GM19035 (cell line): ENCODE measurements at regions not wholly inside any gene's neighbourhood (a gene's known extent, or its start where the extent isn't known, plus 50 kb on each side); places are given as distances from the start of the nearest gene placed in this dataset.

ENCODE experiments used
- ATAC-seq: cut with Tn5 transposase; IDR thresholded peaks from one replicate; pipeline ENCODE4 v1.9.1; 2021; ENCODE audit not compliant: unreplicated experiment

DNA sequence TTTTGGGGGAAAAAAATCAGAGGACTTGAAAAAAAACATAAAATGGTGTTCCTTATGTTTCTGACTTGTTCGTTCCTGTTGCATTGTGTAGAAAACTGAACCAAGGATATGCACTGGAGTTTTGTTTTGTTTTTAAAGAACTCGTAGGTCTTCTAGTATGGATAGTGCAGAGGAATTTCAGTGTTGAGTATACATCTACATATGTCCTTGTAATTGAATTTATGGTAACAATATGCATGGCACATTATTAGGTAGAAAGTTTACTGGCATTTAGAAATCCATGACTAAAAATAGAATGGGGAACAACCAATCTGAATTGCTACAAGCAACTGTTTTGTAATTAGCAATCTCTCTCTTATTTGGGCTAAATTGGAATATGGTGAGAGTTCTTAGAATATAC lies 188.3 kb upstream of the ZRANB2 start:
- ATAC-seq: no peak

DNA sequence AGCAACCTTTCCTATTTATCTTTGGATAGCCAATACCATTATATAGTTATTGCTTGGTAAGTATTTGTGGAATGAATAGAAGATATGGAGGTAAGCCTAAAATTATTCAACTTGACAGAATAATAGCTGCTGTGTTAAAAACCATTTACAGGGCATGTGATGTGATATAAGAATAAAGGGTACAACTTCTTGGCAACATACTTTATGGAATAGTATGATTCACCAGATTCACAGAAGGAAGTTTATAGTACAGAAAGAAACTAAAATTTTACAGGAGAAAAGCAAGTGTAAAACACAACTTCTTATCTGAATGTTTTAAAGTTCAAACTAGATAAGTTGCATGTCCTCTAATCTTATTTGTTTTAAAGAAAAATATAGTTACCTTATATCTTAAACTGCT lies 186.4 kb upstream of the ZRANB2 start:
- ATAC-seq: no peak

DNA sequence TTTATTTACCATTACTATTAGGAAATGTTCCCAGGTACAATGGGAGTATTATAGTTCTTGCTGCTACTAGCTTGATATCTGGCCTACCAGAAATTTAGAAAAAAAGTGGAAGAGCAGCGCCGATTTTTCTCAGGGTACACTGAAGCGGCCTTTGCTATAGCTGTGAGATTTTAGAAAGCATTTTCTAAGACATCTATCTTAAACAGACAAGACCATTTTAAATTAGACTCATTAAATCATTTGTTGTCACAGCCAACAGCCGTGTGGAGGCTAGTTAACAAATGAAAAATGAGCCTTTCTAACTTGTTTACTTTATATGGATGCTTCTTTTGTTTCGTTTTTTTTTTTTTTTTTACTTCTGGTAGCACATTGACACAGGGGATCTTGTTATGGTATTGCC lies 183.2 kb upstream of the ZRANB2 start:
- no peak for ATAC-seq

DNA sequence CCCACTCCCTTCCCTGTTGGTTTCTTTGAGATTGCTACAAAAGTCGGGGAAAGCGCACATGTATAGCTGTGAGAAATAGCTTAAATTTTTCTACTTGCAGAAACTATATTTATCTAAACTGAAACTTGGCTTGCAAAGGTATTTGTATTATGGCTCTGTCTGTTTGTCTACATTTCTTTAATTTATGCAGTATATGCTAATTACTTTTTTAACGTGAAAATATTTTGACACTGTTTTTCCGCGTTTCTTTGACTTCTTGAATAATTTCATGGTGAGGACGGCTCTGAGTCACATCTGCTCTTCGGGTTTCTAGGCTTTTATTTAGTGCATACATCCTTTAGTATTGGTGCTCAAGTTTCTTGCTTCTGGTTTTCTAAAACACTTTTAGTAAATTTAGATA lies 182.1 kb upstream of the ZRANB2 start:
- ATAC-seq: no peak

DNA sequence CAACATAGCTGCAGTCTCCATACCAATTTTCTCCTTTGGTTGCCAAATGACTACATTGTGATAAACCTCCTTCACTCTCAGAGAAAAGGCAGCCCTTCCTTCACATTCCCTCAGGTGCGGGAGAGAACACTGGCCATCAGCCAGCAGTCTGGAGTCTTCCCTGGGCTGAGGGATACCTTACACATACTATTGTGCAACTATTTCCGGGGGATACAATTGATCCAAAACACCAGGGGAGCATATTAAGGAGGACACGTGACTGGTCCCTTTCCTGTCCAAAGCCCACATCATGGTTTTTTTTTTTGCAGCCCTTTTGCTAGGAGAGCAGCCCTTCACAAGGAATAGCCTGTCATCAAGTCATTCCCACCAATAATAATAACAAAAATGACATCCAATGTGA lies 172.1 kb upstream of the ZRANB2 start:
- ATAC-seq: no peak

DNA sequence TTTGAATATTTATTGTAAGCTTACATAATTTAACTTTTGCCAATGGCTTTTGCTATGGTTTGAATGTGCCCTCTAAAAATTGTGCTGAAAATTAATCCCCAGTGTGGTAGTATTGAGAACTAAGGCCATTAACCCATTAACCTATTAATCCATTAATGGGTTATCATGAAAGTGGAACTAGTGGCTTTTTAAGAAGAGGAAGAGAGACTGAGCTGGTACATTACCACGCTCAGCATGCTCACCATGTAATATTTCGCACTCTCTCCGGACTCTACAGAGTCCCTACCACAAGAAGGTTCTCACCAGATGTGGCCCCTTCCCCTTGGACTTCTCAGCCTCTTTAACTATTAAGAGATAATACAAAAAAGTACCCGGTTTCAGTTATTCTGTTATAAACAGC lies 164.4 kb upstream of the ZRANB2 start:
- no peak for ATAC-seq

DNA sequence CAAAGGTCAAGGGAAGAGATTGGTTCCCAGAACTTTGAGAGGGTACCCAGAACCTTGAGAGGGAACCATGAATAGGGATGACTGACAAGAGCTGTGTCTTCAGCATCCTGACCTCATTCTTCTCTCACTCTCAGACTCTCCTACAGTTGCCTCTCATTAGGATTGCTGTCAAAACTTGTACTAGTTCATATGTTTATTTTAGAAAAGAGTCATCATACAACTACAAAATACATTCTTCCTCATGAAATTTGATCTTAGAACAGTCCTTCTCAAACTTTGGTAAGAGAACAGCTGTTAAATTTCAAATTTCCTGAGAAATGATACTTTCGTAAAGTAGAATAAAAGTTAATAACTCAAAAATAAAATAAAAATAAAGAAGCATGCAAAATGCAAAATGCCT lies 161.4 kb upstream of the ZRANB2 start:
- ATAC-seq: no peak

DNA sequence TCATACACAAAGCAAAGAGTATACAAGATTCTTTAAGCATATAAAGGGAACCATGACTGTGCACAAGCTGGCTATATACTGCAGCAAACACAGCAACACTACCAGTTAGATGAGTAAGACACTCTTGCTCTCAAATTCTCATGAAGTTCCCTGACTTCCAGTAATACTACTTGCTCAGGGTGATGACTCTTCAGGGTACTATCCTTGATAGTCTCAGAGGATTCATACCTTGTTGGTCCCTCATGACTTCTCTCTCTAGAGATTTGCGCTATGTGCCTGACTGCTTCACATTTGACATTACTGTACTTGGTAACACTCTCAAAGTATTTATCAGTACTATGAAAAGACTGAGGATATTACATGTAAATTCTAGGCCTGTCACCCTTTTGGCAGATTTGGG lies 159.8 kb upstream of the ZRANB2 start:
- no peak for ATAC-seq

DNA sequence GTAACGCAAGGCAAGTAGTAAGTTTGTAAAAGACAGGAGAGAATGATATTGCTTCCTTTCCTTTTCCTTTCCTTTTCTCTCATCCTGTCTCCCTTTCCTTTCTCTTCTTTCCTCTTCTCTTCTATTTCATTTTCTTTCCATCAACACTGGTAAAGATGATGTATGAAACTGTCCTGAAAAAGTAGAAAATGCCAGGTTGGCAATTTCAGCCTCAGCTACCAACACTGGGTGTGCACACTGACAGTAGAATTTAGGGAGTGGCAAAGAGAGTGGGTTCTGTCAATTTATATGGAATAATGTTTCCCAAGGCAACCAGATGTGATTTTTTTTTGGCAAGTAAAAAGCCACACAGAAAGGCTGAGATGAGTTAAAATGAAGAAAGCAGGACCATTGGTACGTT lies 155.7 kb upstream of the ZRANB2 start:
- no peak for ATAC-seq

DNA sequence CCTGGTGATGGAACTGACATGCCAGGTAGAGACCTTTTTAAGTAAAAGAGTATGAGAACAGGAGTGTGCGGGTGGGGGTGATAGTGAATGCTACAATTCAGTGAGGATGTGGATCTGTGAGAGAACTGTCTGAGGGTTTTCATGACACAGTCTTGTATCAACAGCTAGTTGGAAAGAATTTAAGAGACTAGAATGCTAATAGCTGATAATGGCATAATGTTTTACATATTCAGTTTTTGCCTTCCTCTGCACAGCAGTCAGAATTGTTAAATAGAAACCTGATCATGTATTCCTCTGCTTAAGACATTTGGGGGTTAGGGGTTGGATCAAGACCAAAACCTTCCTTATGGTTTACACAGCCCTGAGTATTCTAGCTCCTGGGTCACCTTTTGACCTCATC lies 152.8 kb upstream of the ZRANB2 start:
- no peak for ATAC-seq

DNA sequence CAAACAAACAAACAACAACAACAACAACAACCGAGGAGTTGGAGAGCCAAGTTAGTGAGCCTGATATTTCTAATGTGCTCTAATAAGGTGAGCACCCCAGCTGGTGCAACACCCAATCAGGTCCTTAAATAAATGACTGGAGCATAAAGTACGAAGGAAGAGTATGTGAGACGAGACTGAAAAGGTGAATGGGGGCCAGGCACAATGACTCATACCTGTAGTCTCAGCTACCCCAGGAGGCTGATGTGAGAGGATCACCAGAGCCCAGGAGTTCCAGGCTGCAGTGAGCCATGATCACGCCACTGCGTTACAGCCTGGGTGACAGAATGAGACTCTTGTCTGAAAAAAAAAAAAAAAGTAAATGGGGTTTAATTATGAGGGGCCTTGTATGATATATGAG lies 152.0 kb upstream of the ZRANB2 start:
- no peak for ATAC-seq

DNA sequence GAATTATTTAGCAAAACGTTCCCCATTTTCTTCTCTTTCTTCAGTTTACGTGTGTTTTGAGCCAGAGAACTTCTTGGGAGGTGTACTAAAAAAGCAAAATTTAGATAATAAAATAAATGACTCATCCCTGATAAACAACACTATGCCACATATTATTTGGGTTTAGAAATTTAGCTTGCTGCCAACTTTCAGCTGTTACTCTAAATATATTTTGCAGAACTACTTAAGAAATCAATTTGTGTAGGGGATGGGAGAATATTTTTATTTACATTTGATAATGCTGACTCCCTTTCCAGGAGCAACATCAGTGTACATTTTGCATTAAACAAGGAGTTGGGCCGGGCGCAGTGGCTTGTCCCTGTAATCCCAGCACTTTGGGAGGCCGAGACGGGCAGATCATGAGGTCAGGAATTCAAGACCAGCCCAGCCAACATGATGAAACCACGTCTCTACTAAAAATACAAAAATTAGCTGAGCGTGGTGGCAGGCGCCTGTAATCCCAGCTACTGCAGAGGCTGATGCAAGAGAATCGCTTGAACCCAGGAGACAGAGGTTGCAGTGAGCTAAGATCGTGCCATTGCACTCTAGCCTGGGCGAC lies 151.4 kb upstream of the ZRANB2 start:
- ATAC-seq: no peak

DNA sequence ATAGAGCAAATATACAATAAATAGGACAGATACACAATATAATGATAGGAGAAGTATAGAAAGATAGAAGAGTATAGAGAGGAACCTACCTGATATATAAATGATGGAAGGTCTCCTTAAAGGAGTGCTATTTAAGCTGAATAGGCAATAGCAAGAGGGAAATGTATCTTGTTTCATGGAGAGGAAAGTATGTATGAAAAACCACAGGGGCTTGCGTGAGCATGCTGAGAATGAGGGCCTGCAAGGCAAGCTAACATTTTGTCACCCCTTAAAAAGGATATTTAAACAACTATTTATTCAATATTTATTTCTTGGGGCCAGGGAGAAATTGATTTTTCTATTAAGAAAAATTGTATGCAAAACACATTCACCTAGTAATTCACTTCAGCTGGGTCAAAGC lies 150.9 kb upstream of the ZRANB2 start:
- no peak for ATAC-seq

DNA sequence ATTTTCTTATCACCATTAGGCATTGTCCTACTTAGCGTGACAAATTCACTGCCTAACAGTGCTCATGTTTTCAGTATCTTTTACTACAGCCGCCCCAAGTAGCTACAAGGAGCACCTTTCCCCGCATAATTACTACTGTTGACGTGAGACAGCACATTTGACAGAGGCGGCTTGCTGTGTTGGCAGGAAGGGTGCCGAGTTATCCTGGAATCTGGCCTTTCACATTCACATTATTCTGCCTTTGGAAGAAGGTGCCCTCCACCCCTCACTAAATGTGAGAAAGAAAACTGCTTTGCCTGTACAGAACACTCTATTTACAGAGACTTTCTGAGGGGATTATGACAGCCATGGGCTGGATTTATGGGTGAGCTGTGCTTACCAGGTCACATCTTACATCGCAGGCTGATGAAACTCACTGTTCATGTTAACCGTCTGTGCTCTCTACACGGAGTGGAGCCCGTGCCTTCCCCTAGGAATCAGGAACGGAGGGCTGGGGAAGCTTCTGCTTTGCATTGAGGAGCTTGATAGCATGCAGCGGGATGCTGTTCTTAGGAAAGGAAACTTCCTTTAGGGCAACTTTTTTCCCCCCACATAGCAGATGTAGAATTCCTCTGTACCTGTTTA lies 148.0 kb upstream of the ZRANB2 start:
- ATAC-seq: no peak

DNA sequence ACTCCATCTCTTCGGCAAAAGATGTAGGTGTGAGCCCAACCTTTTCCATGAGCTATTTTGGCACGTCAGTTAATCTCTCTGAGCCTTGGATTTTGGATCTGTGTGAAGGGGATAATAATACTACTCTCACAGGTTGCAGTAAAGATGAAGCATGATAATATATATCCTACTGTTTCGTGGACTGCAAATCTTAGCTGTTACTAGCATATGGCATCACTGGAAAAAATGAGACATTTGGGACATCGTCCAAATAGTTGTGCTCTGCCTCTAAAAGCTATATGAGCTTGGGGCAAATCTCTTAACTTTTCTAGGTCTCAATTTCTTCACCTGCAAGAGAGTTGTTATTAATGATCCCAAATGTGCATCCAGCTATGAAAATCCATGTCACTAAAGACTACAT lies 147.4 kb upstream of the ZRANB2 start:
- ATAC-seq: no peak

DNA sequence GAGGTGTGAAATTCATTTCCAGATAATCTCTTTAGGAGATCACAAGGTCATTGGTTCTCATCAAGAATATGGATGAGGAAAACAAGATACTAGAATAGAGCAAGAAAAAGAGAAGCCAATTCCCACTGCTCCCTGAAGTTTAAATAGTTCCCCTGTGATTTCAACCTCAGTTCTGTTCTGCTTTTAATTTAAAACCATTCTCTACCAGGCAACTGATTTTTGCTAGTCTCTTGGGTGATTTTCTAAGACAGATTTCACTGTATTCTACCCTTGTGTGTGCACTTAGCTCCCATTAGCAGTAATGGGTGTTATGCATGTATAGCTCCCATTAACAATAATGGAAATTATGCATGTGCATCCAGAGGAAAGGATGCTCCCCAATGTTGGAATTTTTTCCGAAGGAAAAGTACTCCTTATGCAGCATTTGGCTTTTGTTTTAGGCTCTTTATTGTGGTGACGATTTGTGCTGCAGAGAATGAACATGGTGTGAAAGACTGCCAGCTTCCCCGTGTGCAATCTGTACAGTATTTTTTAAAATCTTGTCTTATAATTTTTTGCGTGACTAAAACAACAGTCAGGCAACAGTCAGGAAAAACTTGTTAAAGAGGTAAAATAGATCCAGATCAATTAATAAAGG lies 144.0 kb upstream of the ZRANB2 start:
- no peak for ATAC-seq

DNA sequence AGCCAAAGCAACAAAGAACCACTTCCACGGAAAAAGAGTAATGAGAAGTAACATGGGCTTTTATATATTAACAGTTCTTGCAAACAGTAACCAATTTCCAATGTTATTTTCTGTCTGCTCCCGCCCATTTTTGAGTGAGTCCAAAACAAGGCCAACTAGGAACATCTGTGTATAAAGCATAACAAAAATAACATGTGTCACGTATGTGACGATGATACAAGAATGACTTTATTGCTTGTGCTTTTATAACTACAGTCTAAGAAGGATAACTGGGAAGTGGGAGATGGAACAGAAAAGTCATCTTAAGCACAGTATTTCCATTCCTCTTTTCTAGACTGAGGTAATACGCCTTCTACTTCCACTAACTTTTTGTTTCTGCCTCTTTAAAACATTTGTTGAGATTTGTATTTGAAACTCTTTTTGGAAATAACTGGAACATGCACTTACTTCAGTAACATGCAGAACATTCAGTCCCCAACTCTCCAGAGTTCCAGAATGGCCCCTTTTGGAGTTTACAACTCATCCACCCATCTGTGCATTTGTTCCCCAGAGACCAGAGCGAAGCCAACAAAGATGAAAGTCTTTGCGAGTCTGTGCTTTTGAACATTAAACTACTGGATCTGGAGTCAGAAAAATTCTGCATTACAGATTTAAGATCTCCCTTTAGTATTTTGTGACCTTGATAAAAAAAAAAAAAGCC lies 143.0 kb upstream of the ZRANB2 start:
- ATAC-seq: no peak

DNA sequence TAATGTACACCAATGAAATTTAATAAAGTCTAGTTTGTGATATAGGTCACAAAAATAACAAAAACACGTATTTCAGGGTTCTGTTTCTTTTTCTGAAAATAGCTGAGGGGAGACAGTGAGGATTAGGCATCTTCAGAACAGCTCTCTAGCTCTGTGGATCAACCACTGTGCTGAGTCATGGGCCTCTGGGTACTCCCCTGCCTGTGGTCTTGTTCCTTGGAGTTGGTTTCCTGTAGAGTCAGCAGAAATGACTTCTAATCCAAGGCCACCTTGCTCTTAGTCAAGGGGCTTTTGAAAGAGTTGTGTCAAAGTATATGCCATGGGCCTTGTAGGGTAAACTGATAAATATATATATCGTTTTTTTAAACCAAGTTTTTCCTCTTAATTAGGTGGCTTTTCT lies 141.8 kb upstream of the ZRANB2 start:
- ATAC-seq: no peak

DNA sequence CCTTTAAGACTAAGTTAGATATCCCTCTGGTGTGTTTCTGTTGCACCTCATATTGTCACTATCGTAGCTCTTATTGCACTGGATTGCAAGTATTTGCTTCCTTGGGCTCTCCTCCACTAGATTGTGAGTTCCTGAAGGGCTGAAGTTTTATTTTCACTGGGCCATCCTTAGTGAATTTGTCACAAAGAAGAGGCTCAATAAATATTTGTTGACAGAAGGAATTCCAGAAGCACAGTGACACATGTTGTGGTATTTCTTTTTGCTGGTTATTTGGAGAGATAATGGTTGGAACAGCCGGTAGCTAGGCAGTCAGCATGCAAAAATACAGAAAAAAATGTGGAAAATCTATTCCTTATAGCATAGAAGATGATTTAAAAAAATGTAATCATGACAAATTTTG lies 129.9 kb upstream of the ZRANB2 start:
- ATAC-seq: no peak

DNA sequence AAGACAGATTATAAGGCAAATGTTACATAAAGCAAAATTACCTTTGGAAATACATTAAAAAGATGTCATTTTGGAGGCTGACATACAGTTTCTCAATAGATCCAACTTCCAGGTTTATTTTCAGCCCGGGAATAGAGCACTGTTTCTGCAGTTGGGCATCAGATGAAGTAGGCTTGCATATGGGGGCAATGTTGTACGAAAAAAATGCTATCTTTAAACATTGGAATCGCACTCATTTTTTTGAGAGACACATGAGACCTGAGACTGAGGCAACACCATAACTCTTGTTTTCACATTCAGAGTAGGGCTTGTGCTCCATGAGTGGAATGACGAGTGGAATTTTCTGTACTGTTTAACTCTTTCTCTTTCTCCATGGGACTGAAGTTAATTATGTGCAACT lies 122.4 kb upstream of the ZRANB2 start:
- no peak for ATAC-seq

DNA sequence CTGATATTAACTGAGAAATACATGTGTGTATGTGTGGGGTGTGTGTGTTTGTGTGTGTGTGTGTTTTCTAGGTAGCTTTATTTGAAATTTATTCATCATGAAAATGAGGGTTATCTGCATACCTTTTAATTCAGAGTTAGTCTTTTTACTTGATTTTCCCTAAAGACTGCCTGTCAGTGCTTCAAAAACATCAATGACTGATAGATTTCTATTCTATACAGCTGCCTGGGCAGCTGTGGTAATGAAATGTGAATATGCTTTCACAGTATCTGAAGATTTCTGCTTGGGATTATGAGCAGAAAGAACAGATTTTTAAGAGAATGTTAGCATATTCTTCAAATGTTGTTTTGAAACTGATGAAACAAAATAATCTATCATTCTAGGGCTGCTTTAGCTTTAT lies 119.7 kb upstream of the ZRANB2 start:
- no peak for ATAC-seq

DNA sequence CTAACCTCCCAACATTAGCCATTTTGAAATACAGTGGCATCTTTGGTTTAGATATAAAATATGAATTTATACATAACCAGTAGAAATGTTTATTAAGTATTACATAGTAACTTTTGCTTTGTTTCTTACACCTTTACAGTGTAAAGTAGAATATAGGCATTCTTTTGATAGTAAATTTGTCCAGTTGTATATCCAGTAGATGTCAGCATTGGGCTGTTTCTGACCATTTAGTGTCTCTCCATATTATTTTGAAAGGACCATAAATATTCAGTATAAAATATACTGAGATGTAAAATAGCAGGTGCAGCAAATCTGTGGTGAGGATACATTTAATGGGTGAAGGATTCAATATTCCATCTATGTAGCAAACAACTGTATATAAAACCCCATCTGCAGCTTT lies 115.8 kb upstream of the ZRANB2 start:
- no peak for ATAC-seq
